ENCODE measurements at regions not wholly inside any gene's neighbourhood (a gene's known extent, or its start where the extent isn't known, plus 50 kb on each side); places are given as distances from the start of the nearest gene placed in this dataset.

- Histone ChIP-seq H3K9ac (ENCODE audit: low read length) (no peak overlapping the region), H3K4me1 (ENCODE audit: control insufficient read depth in 1 of 2, insufficient read depth in 2 of 2, low read length in 2 of 2) (no peaks in the 10 kb centered on the region), H2AFZ (ENCODE audit: low read depth, low read length, poor library complexity, severe bottlenecking) (no peak overlapping the region), H3K4me2 (ENCODE audit: low read length) (no peak overlapping the region), H3K9me2 (ENCODE audit: insufficient read depth) (no peaks in the 10 kb centered on the region), H3K79me2 (ENCODE audit: insufficient read depth, low read length) (no peaks in the 10 kb centered on the region), H3K27me3 (ENCODE audit: insufficient read depth, low read length) (peaks cover 46% of the 10 kb centered on the region), H4K20me1 (ENCODE audit: insufficient read depth) (no peaks in the 10 kb centered on the region), H3K27ac (ENCODE audit: low read depth, low read length) (no peak overlapping the region), H3K36me3 (ENCODE audit: control insufficient read depth in 1 of 2, insufficient read depth in 2 of 2, low read length in 2 of 2) (no peaks in the 10 kb centered on the region), H3K9me3 (ENCODE audit: control insufficient read depth in 1 of 2, insufficient read depth in 1 of 2, low read depth in 1 of 2, low read length in 2 of 2) (no peaks in the 10 kb centered on the region), H3K4me3 (replicated peaks in 1 of 2; ENCODE audit: low read depth in 1 of 2, low read length in 2 of 2) (no peak overlapping the region)
- no peak for DNase-seq (ENCODE audit: low read depth, low spot score)
- RAD21 ChIA-PET (ENCODE audit: low non-redundant PET in 1 of 2, low total read pairs in 2 of 2, uncharacterized antibody in 2 of 2, unreplicated experiment in 2 of 2), result no interaction called here
- CTCF ChIA-PET, result interaction anchor here (1.3 kb wide), 1 partner anchor 9 kb away, joined by 3 read pairs; no protein-coding TSS in a partner anchor
- POLR2A ChIA-PET, result no interaction called here
- BruUV-seq (replicated peaks), result no TSS peak
- intact Hi-C loops (cut with micrococcal nuclease), result loop anchor here (10.0 kb wide), 1 partner anchor 804 kb away; no protein-coding TSS in a partner anchor
- ATAC-seq, result no peak
- TF ChIP-seq EGR1 (IDR thresholded peaks at IDR 0.05; ENCODE audit: low read depth) (no peak), POLR2AphosphoS5 (IDR thresholded peaks at IDR 0.05; ENCODE audit: low read depth, low read length) (no peak), ZFX (IDR thresholded peaks at IDR 0.05) (no peak), TCF7L2 (IDR thresholded peaks at IDR 0.05; ENCODE audit: borderline replicate concordance, extremely low read depth, insufficient read depth, insufficient read length) (no peak), EZH2 (IDR thresholded peaks at IDR 0.05) (no peak), CTCF (IDR thresholded peaks at IDR 0.05 in 2 of 3, conservative IDR thresholded peaks at IDR 0.05 in 1 of 3; ENCODE audit: borderline replicate concordance in 1 of 3, insufficient read depth in 1 of 3, low read depth in 2 of 3, low read length in 2 of 3) (no peak)
Observed at GRCh38 chr2:2699121-2699505, 368.0 kb upstream of the MYT1L start.

Data from HCT116 (cell line).